RWPE1 (cell line): ENCODE measurements at regions not wholly inside any gene's neighbourhood (a gene's known extent, or its start where the extent isn't known, plus 50 kb on each side); places are given as distances from the start of the nearest gene placed in this dataset.

Experiments used
- CTCF ChIA-PET: fragments of 350-600 bp; sonication (Branson Sonifier 250); formaldehyde crosslinking; extraction: SDS; loops from one replicate; lab custom pipeline; 2021; lab: Yijun Ruan, JAX
- POLR2A ChIA-PET: fragments of 400-600 bp; formaldehyde crosslinking; extraction: SDS; loops from one replicate; lab custom pipeline; 2020; ENCODE audit warnings: antibody characterized with exemption; ENCODE audit not compliant: low non-redundant PET; lab: Yijun Ruan, JAX
- DNase-seq: peaks from one replicate; pipeline ENCODE4 v3.0.0; 2012; ENCODE audit warnings: low spot score
- H3K27ac ChIP-seq: fragments of 450-650 bp; 2 replicates; pipeline ENCODE4 v1.5.1; 2017
- TF ChIP-seq, protein P1 (sequence below): fragments of 450-650 bp; conservative IDR thresholded peaks from 2 replicates; pipeline ENCODE4 v1.5.1; 2017; ENCODE audit warnings: low read depth, mild to moderate bottlenecking

DNA sequence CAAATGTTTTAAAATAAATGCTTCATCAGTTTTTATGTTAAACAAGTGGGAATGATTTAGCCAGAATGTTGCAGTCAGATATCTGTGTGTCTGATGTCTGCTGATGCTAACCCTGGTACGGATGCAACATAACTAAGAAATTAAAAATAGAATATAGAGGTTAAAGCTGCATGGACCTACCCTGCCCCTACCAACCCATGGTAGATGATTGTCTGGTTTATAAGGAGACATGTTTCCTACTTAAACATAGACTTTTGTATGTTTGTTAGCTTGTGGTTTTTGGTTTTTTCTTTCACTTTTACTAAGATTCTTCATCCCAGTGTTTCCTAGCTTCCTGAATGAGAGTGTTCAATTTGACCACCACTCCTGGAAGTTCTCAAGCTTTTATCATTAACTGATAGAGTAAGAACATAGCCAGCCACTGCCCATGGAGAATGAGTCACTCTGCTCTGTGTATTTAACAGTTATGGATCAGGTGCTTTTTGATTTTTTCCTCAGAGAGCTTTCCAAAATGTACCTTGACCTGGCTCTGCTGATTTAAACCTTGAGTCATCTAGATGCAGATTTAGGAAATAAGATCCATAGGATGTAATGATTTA is 70.7 kb upstream of the VEPH1 start:
- POLR2A ChIA-PET, result no interaction called here
- CTCF ChIA-PET, result interaction anchor here (0.5 to 2.9 kb wide), 3 partner anchors 26 to 64 kb away, joined by 3 to 21 read pairs (median 8); no protein-coding TSS in a partner anchor
- TF ChIP-seq, protein P1, sequence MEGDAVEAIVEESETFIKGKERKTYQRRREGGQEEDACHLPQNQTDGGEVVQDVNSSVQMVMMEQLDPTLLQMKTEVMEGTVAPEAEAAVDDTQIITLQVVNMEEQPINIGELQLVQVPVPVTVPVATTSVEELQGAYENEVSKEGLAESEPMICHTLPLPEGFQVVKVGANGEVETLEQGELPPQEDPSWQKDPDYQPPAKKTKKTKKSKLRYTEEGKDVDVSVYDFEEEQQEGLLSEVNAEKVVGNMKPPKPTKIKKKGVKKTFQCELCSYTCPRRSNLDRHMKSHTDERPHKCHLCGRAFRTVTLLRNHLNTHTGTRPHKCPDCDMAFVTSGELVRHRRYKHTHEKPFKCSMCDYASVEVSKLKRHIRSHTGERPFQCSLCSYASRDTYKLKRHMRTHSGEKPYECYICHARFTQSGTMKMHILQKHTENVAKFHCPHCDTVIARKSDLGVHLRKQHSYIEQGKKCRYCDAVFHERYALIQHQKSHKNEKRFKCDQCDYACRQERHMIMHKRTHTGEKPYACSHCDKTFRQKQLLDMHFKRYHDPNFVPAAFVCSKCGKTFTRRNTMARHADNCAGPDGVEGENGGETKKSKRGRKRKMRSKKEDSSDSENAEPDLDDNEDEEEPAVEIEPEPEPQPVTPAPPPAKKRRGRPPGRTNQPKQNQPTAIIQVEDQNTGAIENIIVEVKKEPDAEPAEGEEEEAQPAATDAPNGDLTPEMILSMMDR, result no peak
- no peak for DNase-seq
- H3K27ac ChIP-seq, result no peak overlapping the region

DNA sequence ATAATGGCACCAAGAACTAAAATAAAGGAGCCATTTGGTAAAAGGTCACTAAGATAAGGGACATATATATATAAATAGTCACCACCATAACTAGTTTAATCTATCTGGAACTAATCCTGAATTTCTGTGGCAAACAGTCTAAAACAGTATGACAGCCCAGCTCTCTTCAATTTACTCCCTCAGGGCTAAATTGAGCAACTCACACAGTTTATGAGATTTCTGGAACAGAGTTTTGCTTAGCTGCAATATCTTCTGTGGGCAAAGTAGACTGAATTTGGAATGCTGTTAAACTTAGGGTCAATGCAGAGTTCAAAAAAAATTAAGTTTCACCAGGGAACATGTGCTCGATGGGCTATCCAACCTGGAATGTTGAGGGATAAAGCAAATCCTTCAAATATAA is 70.1 kb upstream of the VEPH1 start:
- no peak overlapping the region for H3K27ac ChIP-seq
- ChIA-PET POLR2A (no interaction called here), CTCF (interaction anchor here (0.5 to 2.9 kb wide), 8 partner anchors 10 to 818 kb away, joined by 3 to 21 read pairs (median 4); no protein-coding TSS in a partner anchor)
- DNase-seq, result no peak
- TF ChIP-seq, protein P1, result no peak

DNA sequence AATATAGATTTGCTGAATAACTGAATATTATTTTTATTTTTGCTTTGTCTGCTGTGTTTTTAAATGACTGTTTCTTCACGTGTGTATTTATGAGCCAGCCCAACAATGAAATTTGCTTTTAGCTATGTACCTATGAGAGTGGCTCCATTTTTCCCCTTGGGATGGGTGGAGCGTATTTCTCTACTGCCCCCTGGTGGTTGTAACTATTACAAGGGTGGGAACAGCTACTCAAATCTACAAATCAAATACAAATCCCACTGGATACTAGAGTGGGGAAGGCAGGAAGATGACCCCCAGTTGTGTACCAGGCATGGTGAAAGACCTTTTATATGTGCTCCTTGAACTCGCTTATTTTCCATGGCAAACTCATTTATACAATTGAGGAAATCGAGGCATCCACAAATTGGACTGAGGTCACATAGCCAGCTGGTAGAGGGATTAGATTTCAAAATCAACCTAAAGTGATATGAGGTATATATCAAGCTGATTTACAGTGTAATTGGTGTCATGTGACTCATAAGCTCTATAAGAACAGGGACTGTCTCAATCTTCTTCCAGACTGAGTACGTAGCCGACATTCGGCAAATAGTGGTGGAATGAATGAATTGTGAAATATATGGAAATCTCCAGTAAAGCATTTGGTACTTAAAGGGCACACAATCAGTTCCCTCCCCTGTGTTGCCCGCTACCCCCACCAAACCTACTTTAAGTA is 69.5 kb upstream of the VEPH1 start:
- H3K27ac ChIP-seq, result no peak overlapping the region
- TF ChIP-seq, protein P1, result peak; percentile 81
- peak; percentile 58 for DNase-seq
- POLR2A ChIA-PET, result no interaction called here
- CTCF ChIA-PET, result interaction anchor here (0.5 to 2.9 kb wide), 13 partner anchors 11 to 1018 kb away, joined by 3 to 21 read pairs (median 3); no protein-coding TSS in a partner anchor

DNA sequence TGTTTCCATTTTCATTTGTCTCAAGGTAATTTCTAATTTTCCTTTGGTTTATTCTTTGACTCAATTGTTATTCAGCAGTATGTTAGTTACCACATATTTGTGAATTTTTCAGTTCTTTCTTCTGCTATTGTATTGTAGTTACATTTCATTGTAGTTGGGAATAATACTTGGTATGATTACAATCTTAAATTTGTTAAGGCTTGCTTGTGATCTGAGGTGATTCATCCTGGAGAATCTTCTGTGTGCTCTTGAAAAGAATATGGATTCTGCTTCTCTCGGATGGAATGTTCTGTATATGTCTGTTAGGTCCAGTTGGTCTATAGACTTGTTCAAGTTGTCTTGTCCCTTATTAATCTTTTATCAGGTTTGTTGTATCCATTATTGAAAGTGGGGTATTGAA is 63.4 kb upstream of the VEPH1 start:
- H3K27ac ChIP-seq, result no peak overlapping the region
- CTCF ChIA-PET, result no interaction called here
- TF ChIP-seq, protein P1, result no peak
- no peak for DNase-seq
- POLR2A ChIA-PET, result no interaction called here

DNA sequence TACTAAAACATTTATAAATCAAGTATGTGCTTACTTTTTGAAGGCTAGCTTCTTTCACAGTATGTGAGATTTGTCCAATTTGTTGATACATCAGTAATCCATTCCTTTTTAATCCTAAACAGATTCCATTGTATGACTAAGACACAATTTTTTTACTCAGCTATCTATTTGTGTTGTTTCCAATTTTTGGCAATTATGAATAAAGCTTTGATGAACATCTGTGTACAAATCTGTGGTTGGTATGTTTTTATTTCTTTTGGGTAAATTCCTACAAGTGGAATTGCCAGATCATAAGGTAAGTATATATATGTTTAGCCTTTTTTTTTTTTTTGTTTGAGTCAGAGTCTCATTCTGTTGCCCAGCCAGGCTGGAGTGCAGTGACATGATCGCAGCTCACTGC is 56.2 kb upstream of the VEPH1 start:
- DNase-seq, result no peak
- CTCF ChIA-PET, result interaction anchor here (0.6 to 0.7 kb wide), 2 partner anchors 14 to 320 kb away, joined by 3 read pairs; no protein-coding TSS in a partner anchor
- H3K27ac ChIP-seq, result no peak overlapping the region
- TF ChIP-seq, protein P1, result no peak
- POLR2A ChIA-PET, result no interaction called here
